ENCODE measurements at regions not wholly inside any gene's neighbourhood (a gene's known extent, or its start where the extent isn't known, plus 50 kb on each side); places are given as distances from the start of the nearest gene placed in this dataset.

DNA sequence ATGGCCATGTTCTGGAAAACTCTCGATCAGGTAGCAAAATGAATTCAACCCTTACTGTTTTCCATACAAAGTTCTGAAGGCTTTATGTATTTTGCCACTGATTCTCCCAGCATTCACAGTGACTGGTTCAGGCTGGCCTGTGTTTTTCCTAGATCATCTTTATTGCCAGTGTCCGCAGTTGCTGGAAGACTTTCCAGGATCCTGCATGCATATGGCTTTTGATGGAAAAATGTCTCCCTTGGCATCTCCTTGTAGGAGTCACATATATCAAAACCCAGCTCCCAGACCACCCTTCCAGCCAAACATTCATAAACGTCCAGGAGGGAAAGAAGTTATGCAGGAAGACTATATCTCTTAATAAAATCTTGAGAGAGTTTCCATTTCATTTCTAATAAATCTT, 588.8 kb downstream of the MAFB start:
- no peak overlapping the region for H3K4me3 ChIP-seq (ENCODE audit: low read depth, low read length)
- no peak overlapping the region for H3K27ac ChIP-seq
- no peak overlapping the region for H3K9ac ChIP-seq
- TF ChIP-seq, protein P1, sequence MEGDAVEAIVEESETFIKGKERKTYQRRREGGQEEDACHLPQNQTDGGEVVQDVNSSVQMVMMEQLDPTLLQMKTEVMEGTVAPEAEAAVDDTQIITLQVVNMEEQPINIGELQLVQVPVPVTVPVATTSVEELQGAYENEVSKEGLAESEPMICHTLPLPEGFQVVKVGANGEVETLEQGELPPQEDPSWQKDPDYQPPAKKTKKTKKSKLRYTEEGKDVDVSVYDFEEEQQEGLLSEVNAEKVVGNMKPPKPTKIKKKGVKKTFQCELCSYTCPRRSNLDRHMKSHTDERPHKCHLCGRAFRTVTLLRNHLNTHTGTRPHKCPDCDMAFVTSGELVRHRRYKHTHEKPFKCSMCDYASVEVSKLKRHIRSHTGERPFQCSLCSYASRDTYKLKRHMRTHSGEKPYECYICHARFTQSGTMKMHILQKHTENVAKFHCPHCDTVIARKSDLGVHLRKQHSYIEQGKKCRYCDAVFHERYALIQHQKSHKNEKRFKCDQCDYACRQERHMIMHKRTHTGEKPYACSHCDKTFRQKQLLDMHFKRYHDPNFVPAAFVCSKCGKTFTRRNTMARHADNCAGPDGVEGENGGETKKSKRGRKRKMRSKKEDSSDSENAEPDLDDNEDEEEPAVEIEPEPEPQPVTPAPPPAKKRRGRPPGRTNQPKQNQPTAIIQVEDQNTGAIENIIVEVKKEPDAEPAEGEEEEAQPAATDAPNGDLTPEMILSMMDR (IDR thresholded peaks at IDR 0.05) = no peak
- H3K79me2 ChIP-seq = no peaks in the 10 kb centered on the region
- no peaks in the 10 kb centered on the region for H3K27me3 ChIP-seq (ENCODE audit: control insufficient read depth, insufficient read depth, low read length)
- H2AFZ ChIP-seq = no peak overlapping the region
- no peaks in the 10 kb centered on the region for H3K4me1 ChIP-seq
- no peak overlapping the region for H3K4me2 ChIP-seq (ENCODE audit: low read length)
- H3K9me3 ChIP-seq (ENCODE audit: control insufficient read depth, low read length) = no peaks in the 10 kb centered on the region
- no peaks in the 10 kb centered on the region for H3K36me3 ChIP-seq (ENCODE audit: control insufficient read depth, insufficient read depth, low read length)

DNA sequence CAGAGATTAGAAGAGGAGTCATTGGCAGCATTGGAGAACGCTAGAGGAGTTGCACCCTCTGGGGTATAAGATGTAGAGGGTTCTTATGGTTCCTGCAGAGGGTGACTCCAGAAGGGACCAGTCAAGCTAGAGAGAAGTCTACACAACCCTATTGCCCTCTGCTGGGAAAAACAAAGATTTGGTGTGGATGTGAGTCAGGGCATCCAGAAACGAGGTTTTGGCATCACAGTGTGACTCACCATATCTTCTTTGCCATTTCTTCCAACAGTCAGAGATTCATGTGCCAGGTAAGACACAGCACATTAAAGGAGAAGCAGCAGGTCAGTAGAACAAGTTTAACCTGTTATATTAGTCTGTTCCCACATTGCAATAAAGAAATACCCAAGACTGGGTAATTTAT, 598.8 kb downstream of the MAFB start:
- Histone ChIP-seq H3K9ac (no peak overlapping the region), H3K4me3 (ENCODE audit: low read depth, low read length) (no peak overlapping the region), H3K4me1 (no peaks in the 10 kb centered on the region), H3K9me3 (ENCODE audit: control insufficient read depth, low read length) (peaks cover 4% of the 10 kb centered on the region), H3K27me3 (ENCODE audit: control insufficient read depth, insufficient read depth, low read length) (no peaks in the 10 kb centered on the region), H3K4me2 (ENCODE audit: low read length) (no peak overlapping the region), H3K36me3 (ENCODE audit: control insufficient read depth, insufficient read depth, low read length) (no peaks in the 10 kb centered on the region), H3K27ac (no peak overlapping the region), H2AFZ (no peak overlapping the region), H3K79me2 (no peaks in the 10 kb centered on the region)
- TF ChIP-seq, protein P1 (IDR thresholded peaks at IDR 0.05) = no peak

DNA sequence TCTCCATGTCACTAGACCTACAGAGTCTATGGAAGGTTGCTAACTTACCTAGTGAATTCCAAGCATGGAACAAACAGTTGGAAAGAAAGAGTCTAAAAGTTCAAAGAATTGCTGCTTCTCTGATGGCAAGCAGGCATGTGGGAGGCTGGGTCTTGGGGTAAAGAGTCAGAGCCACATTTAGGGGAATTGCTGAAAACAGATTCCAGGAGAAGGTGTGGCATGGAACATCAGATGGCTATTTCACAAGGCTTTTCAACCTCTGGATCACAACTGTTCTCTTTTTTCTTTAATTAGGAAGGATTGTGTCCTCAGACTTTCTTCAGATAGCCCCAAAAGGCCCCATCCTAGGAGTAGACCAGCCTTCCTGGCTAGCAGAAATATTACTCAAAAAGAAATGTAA, 601.5 kb downstream of the MAFB start:
- H3K4me1 ChIP-seq = no peaks in the 10 kb centered on the region
- H3K4me2 ChIP-seq (ENCODE audit: low read length) = no peak overlapping the region
- no peaks in the 10 kb centered on the region for H3K36me3 ChIP-seq (ENCODE audit: control insufficient read depth, insufficient read depth, low read length)
- H3K9me3 ChIP-seq (ENCODE audit: control insufficient read depth, low read length) = peaks cover 4% of the 10 kb centered on the region
- H2AFZ ChIP-seq = no peak overlapping the region
- H3K9ac ChIP-seq = no peak overlapping the region
- H3K4me3 ChIP-seq (ENCODE audit: low read depth, low read length) = no peak overlapping the region
- H3K27ac ChIP-seq = no peak overlapping the region
- H3K79me2 ChIP-seq = no peaks in the 10 kb centered on the region
- no peaks in the 10 kb centered on the region for H3K27me3 ChIP-seq (ENCODE audit: control insufficient read depth, insufficient read depth, low read length)
- TF ChIP-seq, protein P1 (IDR thresholded peaks at IDR 0.05) = no peak

DNA sequence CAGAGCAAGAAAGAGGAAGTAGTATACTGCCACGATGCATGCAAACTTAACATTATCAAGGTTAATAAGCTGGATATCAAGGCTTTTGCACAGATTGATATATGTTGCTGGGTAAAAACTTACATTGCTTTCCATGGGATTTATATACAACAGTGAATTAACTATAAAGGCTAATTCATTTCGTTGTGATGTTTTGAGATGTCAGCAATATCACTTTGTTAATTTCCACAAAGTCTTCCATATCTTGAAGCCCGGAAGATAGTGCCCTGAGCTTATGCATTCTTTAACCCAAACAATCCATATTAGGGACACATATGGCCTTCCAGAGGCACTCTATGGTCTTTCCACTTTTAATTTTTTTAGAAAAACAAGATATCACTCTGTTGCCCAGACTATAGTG, 603.5 kb downstream of the MAFB start:
- no peak overlapping the region for H3K4me3 ChIP-seq (ENCODE audit: low read depth, low read length)
- no peak overlapping the region for H3K4me2 ChIP-seq (ENCODE audit: low read length)
- H3K4me1 ChIP-seq = no peaks in the 10 kb centered on the region
- TF ChIP-seq, protein P1 (IDR thresholded peaks at IDR 0.05) = no peak
- no peaks in the 10 kb centered on the region for H3K36me3 ChIP-seq (ENCODE audit: control insufficient read depth, insufficient read depth, low read length)
- no peak overlapping the region for H3K9ac ChIP-seq
- no peak overlapping the region for H3K27ac ChIP-seq
- no peaks in the 10 kb centered on the region for H3K27me3 ChIP-seq (ENCODE audit: control insufficient read depth, insufficient read depth, low read length)
- H3K9me3 ChIP-seq (ENCODE audit: control insufficient read depth, low read length) = no peaks in the 10 kb centered on the region
- no peak overlapping the region for H2AFZ ChIP-seq
- H3K79me2 ChIP-seq = no peaks in the 10 kb centered on the region

DNA sequence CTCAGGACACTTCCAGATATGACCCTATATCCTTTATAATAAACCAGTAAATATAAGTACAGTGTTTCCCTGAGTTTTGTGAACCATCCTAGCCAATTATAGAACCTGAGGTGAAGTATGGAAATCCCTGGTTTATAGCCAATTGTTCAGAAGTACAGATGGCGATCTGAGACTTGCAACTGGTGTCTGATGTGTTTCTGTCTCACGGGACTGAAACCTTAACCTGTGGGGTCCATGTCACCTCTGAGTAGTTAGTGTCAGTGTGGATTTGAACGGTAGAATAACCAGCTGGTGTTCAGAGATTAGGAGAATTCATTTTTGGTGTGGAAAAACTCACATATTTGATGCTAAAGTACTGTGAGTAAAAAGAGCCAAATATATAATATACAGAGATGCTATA, 606.6 kb downstream of the MAFB start:
- Histone ChIP-seq H2AFZ (no peak overlapping the region), H3K4me1 (no peaks in the 10 kb centered on the region), H3K4me3 (ENCODE audit: low read depth, low read length) (no peak overlapping the region), H3K27ac (no peak overlapping the region), H3K4me2 (ENCODE audit: low read length) (no peak overlapping the region), H3K27me3 (ENCODE audit: control insufficient read depth, insufficient read depth, low read length) (no peaks in the 10 kb centered on the region), H3K36me3 (ENCODE audit: control insufficient read depth, insufficient read depth, low read length) (no peaks in the 10 kb centered on the region), H3K9me3 (ENCODE audit: control insufficient read depth, low read length) (no peaks in the 10 kb centered on the region), H3K9ac (no peak overlapping the region), H3K79me2 (no peaks in the 10 kb centered on the region)
- TF ChIP-seq, protein P1 (IDR thresholded peaks at IDR 0.05) = no peak

Measured in parathyroid adenoma (tissue), 2 donors.